GM06990 (cell line): ENCODE measurements at regions not wholly inside any gene's neighbourhood (a gene's known extent, or its start where the extent isn't known, plus 50 kb on each side); places are given as distances from the start of the nearest gene placed in this dataset.

Experiments used
- DNase-seq: peaks from one replicate; pipeline ENCODE4 v3.0.0-alpha.2; 2011; ENCODE audit not compliant: insufficient read length; ENCODE audit errors: extremely low read depth
- H3K27me3 ChIP-seq: replicated peaks from 2 replicates; pipeline ENCODE4 v1.6.0; 2011; ENCODE audit warnings: low read length; ENCODE audit not compliant: control insufficient read depth, insufficient read depth
- H3K36me3 ChIP-seq: 2 replicates; pipeline ENCODE4 v1.5.1; 2011; ENCODE audit warnings: low read length; ENCODE audit not compliant: control insufficient read depth, insufficient read depth
- H3K4me3 ChIP-seq: replicated peaks from 2 replicates; pipeline ENCODE4 v1.5.1; 2011; ENCODE audit warnings: low read depth, mild to moderate bottlenecking, control low read depth, low read length
- TF ChIP-seq, protein P1 (sequence below): IDR thresholded peaks from 2 replicates; pipeline ENCODE4 v1.5.1; 2011; ENCODE audit warnings: low read length, control low read depth, mild to moderate bottlenecking, inconsistent platforms; ENCODE audit not compliant: insufficient read depth, poor library complexity, severe bottlenecking

DNA sequence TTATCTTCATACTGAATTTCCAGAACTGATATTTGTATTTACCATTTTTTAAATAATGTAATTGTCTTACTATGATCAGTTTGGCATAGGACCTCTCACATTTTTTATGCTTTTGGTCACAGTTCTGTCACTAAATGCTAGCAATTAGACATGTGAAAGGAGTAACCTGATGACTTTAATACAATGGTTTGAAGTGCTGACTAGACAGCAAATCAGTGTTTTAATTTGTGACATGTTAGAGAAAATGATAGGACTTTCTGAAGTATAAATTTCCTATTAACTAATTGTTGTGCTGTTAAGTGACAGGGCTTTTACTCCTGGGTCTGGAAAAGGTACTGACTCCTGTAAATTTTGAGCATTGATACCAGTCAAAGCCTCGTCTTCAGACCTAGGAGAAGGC is 117.5 kb downstream of the ZNF330 start:
- TF ChIP-seq, protein P1, sequence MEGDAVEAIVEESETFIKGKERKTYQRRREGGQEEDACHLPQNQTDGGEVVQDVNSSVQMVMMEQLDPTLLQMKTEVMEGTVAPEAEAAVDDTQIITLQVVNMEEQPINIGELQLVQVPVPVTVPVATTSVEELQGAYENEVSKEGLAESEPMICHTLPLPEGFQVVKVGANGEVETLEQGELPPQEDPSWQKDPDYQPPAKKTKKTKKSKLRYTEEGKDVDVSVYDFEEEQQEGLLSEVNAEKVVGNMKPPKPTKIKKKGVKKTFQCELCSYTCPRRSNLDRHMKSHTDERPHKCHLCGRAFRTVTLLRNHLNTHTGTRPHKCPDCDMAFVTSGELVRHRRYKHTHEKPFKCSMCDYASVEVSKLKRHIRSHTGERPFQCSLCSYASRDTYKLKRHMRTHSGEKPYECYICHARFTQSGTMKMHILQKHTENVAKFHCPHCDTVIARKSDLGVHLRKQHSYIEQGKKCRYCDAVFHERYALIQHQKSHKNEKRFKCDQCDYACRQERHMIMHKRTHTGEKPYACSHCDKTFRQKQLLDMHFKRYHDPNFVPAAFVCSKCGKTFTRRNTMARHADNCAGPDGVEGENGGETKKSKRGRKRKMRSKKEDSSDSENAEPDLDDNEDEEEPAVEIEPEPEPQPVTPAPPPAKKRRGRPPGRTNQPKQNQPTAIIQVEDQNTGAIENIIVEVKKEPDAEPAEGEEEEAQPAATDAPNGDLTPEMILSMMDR = no peak

DNA sequence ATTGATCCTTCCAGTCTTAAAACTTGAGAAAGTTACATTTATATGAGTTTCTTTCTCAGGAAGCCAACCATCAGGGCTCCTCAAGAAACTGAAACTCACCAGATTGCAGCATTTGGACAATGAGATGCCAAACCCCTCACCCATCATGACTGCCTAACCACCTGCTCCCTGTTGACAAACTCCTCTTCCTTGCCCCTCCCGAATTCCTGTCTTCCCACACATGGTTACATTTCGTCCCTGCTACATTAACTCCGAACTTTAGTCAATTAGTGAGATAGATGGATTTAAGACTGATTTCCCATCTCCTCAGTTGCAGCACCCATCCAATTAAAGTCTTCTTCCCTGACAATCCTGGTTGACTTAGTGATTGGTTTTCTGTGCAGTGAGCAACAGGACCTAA is 118.7 kb downstream of the ZNF330 start:
- TF ChIP-seq, protein P1 = no peak
- no peak overlapping the region for H3K4me3 ChIP-seq
- no peaks in the 10 kb centered on the region for H3K27me3 ChIP-seq
- DNase-seq = no peak
- H3K36me3 ChIP-seq = no peaks in the 10 kb centered on the region

More for the DNA sequence above, 117.5 kb downstream of the ZNF330 start:
- no peaks in the 10 kb centered on the region for H3K36me3 ChIP-seq
- no peaks in the 10 kb centered on the region for H3K27me3 ChIP-seq
- H3K4me3 ChIP-seq = no peak overlapping the region
- DNase-seq = no peak

DNA sequence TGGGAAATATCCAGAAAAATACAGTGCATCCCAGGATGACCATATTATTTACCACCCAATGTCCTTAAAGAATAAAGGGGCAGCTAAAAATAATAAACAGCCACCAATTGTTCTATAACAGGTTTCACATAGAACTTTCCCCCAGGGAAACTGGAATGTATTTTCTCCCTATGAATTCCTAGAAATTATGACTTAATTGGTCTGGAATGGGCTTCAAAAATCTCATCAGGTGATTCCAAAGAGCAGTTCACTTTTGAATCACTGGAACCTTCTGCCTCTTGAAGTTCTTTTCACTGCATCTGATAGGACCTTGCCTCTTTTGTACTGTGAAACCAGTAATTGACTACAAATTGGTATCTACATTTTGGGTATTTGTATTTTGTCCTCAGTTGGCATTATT is 119.3 kb downstream of the ZNF330 start:
- no peaks in the 10 kb centered on the region for H3K27me3 ChIP-seq
- no peaks in the 10 kb centered on the region for H3K36me3 ChIP-seq
- no peak for DNase-seq
- no peak overlapping the region for H3K4me3 ChIP-seq
- TF ChIP-seq, protein P1 = no peak

DNA sequence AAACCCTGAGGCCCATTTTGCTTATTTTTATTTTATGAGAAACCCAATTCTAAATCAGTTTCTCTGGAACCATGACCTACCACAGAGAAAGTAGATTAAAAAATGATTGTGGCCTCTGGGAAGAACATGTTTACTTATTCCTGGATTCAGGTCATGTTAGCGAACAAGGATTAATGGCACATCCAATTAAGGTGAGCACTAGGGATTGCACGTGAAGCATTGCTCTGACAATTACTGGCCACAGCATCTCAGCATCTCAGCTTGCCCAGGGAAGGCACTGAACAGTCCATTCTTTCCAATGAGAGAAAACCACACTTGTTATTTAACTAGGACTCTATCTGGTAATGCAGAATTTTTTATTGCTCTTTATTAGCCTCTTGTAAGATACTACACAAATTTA is 119.8 kb downstream of the ZNF330 start:
- no peaks in the 10 kb centered on the region for H3K36me3 ChIP-seq
- no peak overlapping the region for H3K4me3 ChIP-seq
- no peak for DNase-seq
- TF ChIP-seq, protein P1 = no peak
- H3K27me3 ChIP-seq = no peaks in the 10 kb centered on the region

DNA sequence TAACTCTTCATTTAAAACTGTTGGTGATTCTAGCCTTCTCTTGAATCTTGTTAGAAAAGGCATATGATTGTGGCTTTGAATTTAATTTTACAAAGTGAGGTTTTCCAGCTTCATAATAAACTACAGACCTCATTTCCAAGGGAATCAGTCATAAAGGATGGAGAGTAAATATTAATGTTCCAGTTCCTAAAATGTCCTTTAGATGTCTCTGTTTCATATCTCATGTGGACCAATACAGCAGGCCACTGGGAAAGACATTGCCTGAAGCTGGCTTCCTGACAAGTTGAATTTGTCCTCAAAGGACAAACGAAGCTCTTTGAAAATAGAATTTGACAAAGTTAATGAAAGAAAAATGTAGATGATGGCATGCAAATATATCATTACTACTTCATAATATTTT is 125.4 kb downstream of the ZNF330 start:
- Histone ChIP-seq H3K36me3 (no peaks in the 10 kb centered on the region), H3K4me3 (no peak overlapping the region), H3K27me3 (no peaks in the 10 kb centered on the region)
- TF ChIP-seq, protein P1 = peak; percentile 32
- no peak for DNase-seq

DNA sequence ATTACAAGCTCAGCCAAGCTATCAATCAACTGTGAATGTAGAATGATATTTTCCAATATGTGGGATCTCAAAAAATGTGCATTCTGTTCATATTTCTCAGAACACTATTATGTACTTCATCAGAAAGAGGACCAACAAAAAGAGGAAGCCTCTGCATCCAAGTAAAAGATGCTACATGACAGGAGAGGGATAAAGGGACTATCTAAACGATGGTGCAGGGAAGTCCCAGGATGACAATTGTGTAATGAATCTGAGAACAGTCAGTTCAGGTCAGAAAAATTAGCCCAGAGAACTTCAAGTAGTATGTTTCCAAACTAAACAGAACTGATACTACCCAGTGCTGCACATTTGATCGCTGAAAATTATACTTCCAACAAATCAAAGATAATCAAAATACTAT is 127.0 kb downstream of the ZNF330 start:
- DNase-seq = no peak
- TF ChIP-seq, protein P1 = no peak
- H3K36me3 ChIP-seq = no peaks in the 10 kb centered on the region
- H3K4me3 ChIP-seq = no peak overlapping the region
- no peaks in the 10 kb centered on the region for H3K27me3 ChIP-seq
